ENCODE measurements at regions not wholly inside any gene's neighbourhood (a gene's known extent, or its start where the extent isn't known, plus 50 kb on each side); places are given as distances from the start of the nearest gene placed in this dataset.

GRCh38 chr4:38560340-38560739, 103.7 kb upstream of the KLF3 start:
- TF ChIP-seq, protein P1, sequence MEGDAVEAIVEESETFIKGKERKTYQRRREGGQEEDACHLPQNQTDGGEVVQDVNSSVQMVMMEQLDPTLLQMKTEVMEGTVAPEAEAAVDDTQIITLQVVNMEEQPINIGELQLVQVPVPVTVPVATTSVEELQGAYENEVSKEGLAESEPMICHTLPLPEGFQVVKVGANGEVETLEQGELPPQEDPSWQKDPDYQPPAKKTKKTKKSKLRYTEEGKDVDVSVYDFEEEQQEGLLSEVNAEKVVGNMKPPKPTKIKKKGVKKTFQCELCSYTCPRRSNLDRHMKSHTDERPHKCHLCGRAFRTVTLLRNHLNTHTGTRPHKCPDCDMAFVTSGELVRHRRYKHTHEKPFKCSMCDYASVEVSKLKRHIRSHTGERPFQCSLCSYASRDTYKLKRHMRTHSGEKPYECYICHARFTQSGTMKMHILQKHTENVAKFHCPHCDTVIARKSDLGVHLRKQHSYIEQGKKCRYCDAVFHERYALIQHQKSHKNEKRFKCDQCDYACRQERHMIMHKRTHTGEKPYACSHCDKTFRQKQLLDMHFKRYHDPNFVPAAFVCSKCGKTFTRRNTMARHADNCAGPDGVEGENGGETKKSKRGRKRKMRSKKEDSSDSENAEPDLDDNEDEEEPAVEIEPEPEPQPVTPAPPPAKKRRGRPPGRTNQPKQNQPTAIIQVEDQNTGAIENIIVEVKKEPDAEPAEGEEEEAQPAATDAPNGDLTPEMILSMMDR (IDR thresholded peaks at IDR 0.05; ENCODE audit: extremely low read depth, missing control alignments), result no peak
- no peak for DNase-seq (ENCODE audit: low spot score)

DNA sequence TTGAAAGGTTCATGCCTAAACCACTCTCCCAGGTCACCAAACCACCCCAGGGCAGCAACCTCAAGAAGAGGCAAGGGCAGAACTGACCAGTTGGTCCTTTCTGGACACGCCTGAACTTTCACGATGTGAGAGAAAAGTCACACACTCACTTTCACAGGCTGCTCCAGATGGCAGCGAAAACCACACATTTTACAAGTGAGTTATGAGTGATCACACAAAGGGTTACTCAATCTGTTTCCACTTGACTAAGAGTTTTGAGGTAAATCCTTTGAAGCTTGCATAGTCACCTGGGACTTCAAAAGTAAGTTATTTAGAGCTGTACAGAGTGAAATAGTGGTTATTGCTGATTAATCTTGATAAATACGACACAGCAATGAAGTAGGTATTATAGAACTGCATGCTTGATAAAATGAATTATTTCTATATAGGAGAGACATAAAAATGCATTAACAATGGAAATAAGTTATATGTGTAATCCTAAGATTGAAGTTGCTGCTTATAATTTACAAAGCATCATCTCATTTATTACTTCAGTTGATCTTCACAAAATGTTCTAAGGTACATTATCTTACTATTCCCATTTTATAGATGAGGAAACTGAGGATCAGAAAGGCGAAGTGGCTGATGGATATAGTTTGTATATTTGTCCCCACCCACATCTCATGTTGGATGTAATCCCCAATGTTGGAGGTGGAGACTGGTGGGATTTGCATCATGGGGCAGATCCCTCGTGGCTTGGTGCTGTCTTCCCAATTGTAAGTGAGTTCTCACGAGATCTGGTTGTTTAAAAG, 103.0 kb upstream of the KLF3 start:
- peak; percentile 68 for DNase-seq (ENCODE audit: low spot score)
- TF ChIP-seq, protein P1 (IDR thresholded peaks at IDR 0.05; ENCODE audit: extremely low read depth, missing control alignments), result no peak

GRCh38 chr4:38562751-38563198, 101.2 kb upstream of the KLF3 start:
- TF ChIP-seq, protein P1 (IDR thresholded peaks at IDR 0.05; ENCODE audit: extremely low read depth, missing control alignments), result no peak
- DNase-seq (ENCODE audit: low spot score), result no peak

DNA sequence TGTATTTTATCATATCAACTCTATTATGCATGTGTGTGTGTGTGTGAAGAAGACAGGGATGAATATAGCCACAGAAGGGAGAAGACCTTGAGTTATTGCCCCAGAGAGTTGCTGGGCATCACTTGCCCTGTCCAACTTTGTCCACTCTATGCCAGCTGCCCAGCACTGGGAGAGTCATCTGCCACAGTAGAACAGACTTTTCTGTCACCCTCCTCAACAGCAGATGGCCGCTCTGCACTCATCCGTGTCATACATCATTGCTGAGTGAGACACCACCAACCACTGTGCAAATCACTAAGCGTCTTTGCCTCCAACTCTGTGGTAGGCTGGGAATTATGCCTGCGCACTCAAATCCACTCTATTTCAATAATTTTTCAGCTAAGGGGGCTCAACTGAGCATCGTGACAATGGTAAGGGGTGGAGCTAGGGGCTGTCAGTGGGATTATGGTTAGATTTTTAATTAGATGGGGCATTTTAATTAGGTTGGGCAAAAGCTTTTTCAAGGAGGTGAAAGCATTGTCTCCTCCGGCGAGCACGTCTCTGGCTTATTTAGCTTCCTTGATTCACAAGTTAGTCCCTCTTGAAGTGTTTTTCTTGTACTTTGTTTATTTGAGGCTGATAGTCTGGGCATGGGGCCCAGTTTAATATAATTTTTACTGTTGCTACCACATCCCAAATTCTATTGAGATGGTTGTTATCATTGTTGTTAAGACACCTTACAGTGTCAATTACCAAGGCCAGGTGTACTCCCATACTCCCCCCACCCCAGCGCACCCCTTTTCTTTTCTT, 100.1 kb upstream of the KLF3 start:
- no peak for DNase-seq (ENCODE audit: low spot score)

GRCh38 chr4:38565271-38566199, 98.5 kb upstream of the KLF3 start:
- no peak for DNase-seq (ENCODE audit: low spot score)
- TF ChIP-seq, protein P1 (IDR thresholded peaks at IDR 0.05; ENCODE audit: extremely low read depth, missing control alignments), result no peak

More for the DNA sequence above, 100.1 kb upstream of the KLF3 start:
- TF ChIP-seq, protein P1 (IDR thresholded peaks at IDR 0.05; ENCODE audit: extremely low read depth, missing control alignments), result no peak

DNA sequence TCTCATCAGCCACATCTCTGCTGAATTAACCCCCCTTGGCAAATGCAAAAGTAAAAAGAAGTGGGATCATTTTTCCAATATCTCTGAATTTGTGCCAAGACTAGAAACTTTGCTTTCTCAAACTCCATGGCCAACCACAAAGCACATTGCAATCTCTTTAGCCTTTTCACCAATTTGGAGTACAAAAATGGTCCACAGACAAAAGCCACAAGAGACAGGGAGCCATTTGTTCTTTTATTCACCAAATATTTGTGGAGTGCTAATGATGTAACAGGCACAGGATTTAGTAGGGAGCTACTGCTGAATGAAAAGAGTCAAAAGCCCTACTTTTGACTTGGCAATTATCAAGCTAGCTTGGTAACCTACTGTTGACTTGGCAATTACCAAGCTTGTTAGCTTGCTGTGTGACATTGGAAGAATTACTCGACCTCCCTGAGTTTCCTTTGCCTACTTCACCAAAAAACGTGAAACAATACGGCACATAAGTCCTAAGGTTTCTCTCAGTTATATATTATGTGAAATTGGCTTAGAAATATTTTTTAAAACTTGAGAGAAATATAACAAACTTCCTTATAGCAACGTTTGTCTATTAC, 97.1 kb upstream of the KLF3 start:
- TF ChIP-seq, protein P1 (IDR thresholded peaks at IDR 0.05; ENCODE audit: extremely low read depth, missing control alignments), result no peak

More for the DNA sequence above, 97.1 kb upstream of the KLF3 start:
- no peak for DNase-seq (ENCODE audit: low spot score)

Measured in GM20000 (cell line).